ENCODE measurements at regions not wholly inside any gene's neighbourhood (a gene's known extent, or its start where the extent isn't known, plus 50 kb on each side); places are given as distances from the start of the nearest gene placed in this dataset.

DNA sequence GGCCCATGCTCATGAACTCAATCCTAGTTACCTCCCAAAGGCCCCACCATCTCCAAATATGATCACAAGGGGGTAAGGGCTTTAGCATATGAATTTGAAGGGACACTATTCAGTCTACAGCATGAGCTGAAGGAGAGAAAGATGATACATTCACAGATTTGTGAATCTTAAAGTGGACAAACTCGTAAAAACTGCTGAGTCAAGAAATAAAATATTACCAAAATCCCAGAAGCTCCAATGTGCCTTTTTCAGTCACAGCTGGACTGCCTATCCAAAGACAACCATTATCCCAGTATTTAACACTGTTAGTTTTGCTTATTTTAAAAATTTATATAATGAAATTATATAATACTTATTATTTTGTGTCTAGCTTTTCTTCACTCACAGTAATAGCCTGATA, 109.0 kb downstream of the CXXC4 start:
- TF ChIP-seq EZH2 (IDR thresholded peaks at IDR 0.05), result no peak
- TF ChIP-seq, protein P1, sequence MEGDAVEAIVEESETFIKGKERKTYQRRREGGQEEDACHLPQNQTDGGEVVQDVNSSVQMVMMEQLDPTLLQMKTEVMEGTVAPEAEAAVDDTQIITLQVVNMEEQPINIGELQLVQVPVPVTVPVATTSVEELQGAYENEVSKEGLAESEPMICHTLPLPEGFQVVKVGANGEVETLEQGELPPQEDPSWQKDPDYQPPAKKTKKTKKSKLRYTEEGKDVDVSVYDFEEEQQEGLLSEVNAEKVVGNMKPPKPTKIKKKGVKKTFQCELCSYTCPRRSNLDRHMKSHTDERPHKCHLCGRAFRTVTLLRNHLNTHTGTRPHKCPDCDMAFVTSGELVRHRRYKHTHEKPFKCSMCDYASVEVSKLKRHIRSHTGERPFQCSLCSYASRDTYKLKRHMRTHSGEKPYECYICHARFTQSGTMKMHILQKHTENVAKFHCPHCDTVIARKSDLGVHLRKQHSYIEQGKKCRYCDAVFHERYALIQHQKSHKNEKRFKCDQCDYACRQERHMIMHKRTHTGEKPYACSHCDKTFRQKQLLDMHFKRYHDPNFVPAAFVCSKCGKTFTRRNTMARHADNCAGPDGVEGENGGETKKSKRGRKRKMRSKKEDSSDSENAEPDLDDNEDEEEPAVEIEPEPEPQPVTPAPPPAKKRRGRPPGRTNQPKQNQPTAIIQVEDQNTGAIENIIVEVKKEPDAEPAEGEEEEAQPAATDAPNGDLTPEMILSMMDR (IDR thresholded peaks at IDR 0.05), result no peak
- no peak for TF ChIP-seq EZH2phosphoT487 (IDR thresholded peaks at IDR 0.05)

Data from neural progenitor cell (in vitro differentiated cells).